GM23338 (cell line): ENCODE measurements at regions not wholly inside any gene's neighbourhood (a gene's known extent, or its start where the extent isn't known, plus 50 kb on each side); places are given as distances from the start of the nearest gene placed in this dataset.
A peak's percentile ranks its signal among the peaks of the same experiment; 100 is the strongest.

Experiments
- ATAC-seq: fragments of 200-7000 bp; cut with Tn5 transposase; 3 replicates; pipeline ENCODE4 v1.9.1; 2020
- DNase-seq: peaks from one replicate; pipeline ENCODE4 v3.0.0-alpha.2; 2015; ENCODE audit warnings: low spot score
- H2AFZ ChIP-seq: fragments of 200-600 bp; sonication (generic); 2 replicates; pipeline ENCODE4 v1.8.0; 2016; ENCODE audit warnings: antibody characterized with exemption, mild to moderate bottlenecking, moderate library complexity
- H3F3A ChIP-seq: fragments of 200-600 bp; sonication (generic); replicated peaks from 2 replicates; pipeline ENCODE4 v1.8.0; 2017; ENCODE audit warnings: antibody characterized with exemption, mixed run types, low read depth
- H3K27ac ChIP-seq: fragments of 200-600 bp; sonication (generic); 2 replicates; pipeline ENCODE4 v1.6.1; 2016; ENCODE audit warnings: low read depth
- H3K27me3 ChIP-seq: fragments of 200-600 bp; sonication (generic); 2 replicates; pipeline ENCODE4 v1.8.0; 2016; ENCODE audit warnings: mild to moderate bottlenecking, mixed run types, moderate library complexity; ENCODE audit not compliant: insufficient read depth
- H3K36me3 ChIP-seq: fragments of 200-600 bp; sonication (generic); 2 replicates; pipeline ENCODE4 v1.8.0; 2016; ENCODE audit warnings: mild to moderate bottlenecking; ENCODE audit not compliant: insufficient read depth
- H3K4me1 ChIP-seq: fragments of 200-600 bp; sonication (generic); 2 replicates; pipeline ENCODE4 v1.8.0; 2016; ENCODE audit warnings: mild to moderate bottlenecking, moderate library complexity; ENCODE audit not compliant: insufficient read depth
- H3K4me2 ChIP-seq: fragments of 200-600 bp; sonication (generic); 2 replicates; pipeline ENCODE4 v1.7.1; 2017; ENCODE audit warnings: mixed run types
- H3K4me3 ChIP-seq: fragments of 200-600 bp; sonication (generic); 2 replicates; pipeline ENCODE4 v1.6.1; 2016; ENCODE audit warnings: mixed run types
- H3K79me2 ChIP-seq: fragments of 200-600 bp; sonication (generic); replicated peaks from 2 replicates; pipeline ENCODE4 v1.8.0; 2017; ENCODE audit warnings: mild to moderate bottlenecking; ENCODE audit not compliant: insufficient read depth
- H3K9me2 ChIP-seq: fragments of 200-600 bp; sonication (generic); 2 replicates; pipeline ENCODE4 v1.8.0; 2017; ENCODE audit not compliant: insufficient read depth
- H4K20me1 ChIP-seq: fragments of 200-600 bp; sonication (generic); replicated peaks from 2 replicates; pipeline ENCODE4 v1.8.0; 2017; ENCODE audit warnings: mild to moderate bottlenecking; ENCODE audit not compliant: insufficient read depth
- H3K27ac Mint-ChIP-seq: 2 replicates; pipeline ENCODE4 v1.8.0; 2020; ENCODE audit warnings: inconsistent platforms, mild to moderate bottlenecking, moderate library complexity, mixed read lengths
- H3K27me3 Mint-ChIP-seq: 3 replicates; pipeline ENCODE4 v1.8.0; 2022; ENCODE audit warnings: low read depth, mild to moderate bottlenecking, moderate library complexity, mixed read lengths, inconsistent platforms; ENCODE audit not compliant: insufficient read depth, poor library complexity
- H3K36me3 Mint-ChIP-seq: 3 replicates; pipeline ENCODE4 v1.8.0; 2021; ENCODE audit warnings: low read depth, mild to moderate bottlenecking, inconsistent platforms, moderate library complexity, mixed read lengths
- H3K4me1 Mint-ChIP-seq: 3 replicates; pipeline ENCODE4 v1.8.0; 2020; ENCODE audit warnings: mild to moderate bottlenecking, inconsistent platforms, mixed read lengths
- H3K4me3 Mint-ChIP-seq: 3 replicates; pipeline ENCODE4 v1.8.0; 2021; ENCODE audit warnings: moderate library complexity, mild to moderate bottlenecking, inconsistent platforms, mixed read lengths
- H3K9me3 Mint-ChIP-seq: 3 replicates; pipeline ENCODE4 v1.8.0; 2020; ENCODE audit warnings: moderate library complexity, mild to moderate bottlenecking, inconsistent platforms, mixed read lengths
- CREB1 ChIP-seq: fragments of 250-450 bp; sonication (Bioruptor Pico); IDR thresholded peaks from 2 replicates; pipeline ENCODE4 v1.5.0; 2020; ENCODE audit warnings: low read depth, mild to moderate bottlenecking, moderate library complexity
- CTCF ChIP-seq, 2 experiments: fragments of 200-600 bp in 1 of 2; sonication (generic) in 1 of 2; conservative IDR thresholded peaks; 2 replicates each; pipeline versions ENCODE4 v1.5.1 to v1.6.1; 2016 to 2017; ENCODE audit warnings: antibody characterized with exemption in 2 of 2, low read depth in 2 of 2, mild to moderate bottlenecking in 2 of 2, moderate library complexity in 1 of 2
- EZH2 ChIP-seq: fragments of 200-600 bp; sonication (generic); IDR thresholded peaks from one replicate; pipeline ENCODE4 v1.8.0; 2017; ENCODE audit warnings: antibody characterized with exemption, mild to moderate bottlenecking, low read depth; ENCODE audit not compliant: unreplicated experiment
- JUNB ChIP-seq: IDR thresholded peaks from one replicate; pipeline ENCODE4 v1.6.1; 2016; ENCODE audit warnings: antibody characterized with exemption; ENCODE audit not compliant: unreplicated experiment
- REST ChIP-seq: IDR thresholded peaks from one replicate; pipeline ENCODE4 v1.6.1; 2018; ENCODE audit warnings: antibody characterized with exemption; ENCODE audit not compliant: unreplicated experiment
- STAT1 ChIP-seq: IDR thresholded peaks from one replicate; pipeline ENCODE4 v1.6.1; 2016; ENCODE audit warnings: antibody characterized with exemption; ENCODE audit not compliant: unreplicated experiment

GRCh38 chr1:218529646-218530300, 184.6 kb downstream of the TGFB2 start:
- no peak overlapping the region for H3K27ac ChIP-seq
- H2AFZ ChIP-seq, result peak overlapping the region; percentile 38; the same call in 1 of the 2 replicates
- ATAC-seq (no peak), DNase-seq (no peak)
- no peaks in the 10 kb centered on the region for H3K27me3 ChIP-seq
- H3K9me3 Mint-ChIP-seq, result no peaks in the 10 kb centered on the region
- no peaks in the 10 kb centered on the region for H3K4me1 ChIP-seq
- TF ChIP-seq CREB1 (CRISPR knock-in tag) (no peak), JUNB (no peak), CTCF (conservative IDR thresholded peaks at IDR 0.05; ENCODE audit: low read depth in 2 of 2) (no peak)
- H3K4me2 ChIP-seq, result no peak overlapping the region
- H3K36me3 Mint-ChIP-seq, result no peaks in the 10 kb centered on the region
- no peaks in the 10 kb centered on the region for H3F3A ChIP-seq
- H4K20me1 ChIP-seq, result no peaks in the 10 kb centered on the region
- no peak overlapping the region for H3K27ac Mint-ChIP-seq
- no peaks in the 10 kb centered on the region for H3K27me3 Mint-ChIP-seq
- H3K36me3 ChIP-seq, result no peaks in the 10 kb centered on the region
- H3K4me1 Mint-ChIP-seq, result peaks cover 2% of the 10 kb centered on the region; the same call in 1 of the 3 replicates
- no peak overlapping the region for H3K4me3 Mint-ChIP-seq
- no peak overlapping the region for H3K4me3 ChIP-seq
- H3K79me2 ChIP-seq, result no peaks in the 10 kb centered on the region
- no peaks in the 10 kb centered on the region; the same call in 1 of the 2 replicates for H3K9me2 ChIP-seq

- DNase-seq, result no peak
- no peaks in the 10 kb centered on the region for H4K20me1 ChIP-seq
- Mint-ChIP-seq H3K27me3 (no peaks in the 10 kb centered on the region), H3K4me3 (no peak overlapping the region), H3K27ac (no peak overlapping the region), H3K4me1 (peaks cover 2% of the 10 kb centered on the region; the same call in 1 of the 3 replicates), H3K9me3 (no peaks in the 10 kb centered on the region), H3K36me3 (no peaks in the 10 kb centered on the region)
- no peaks in the 10 kb centered on the region for H3K79me2 ChIP-seq
- ATAC-seq, result no peak
- TF ChIP-seq STAT1 (no peak), CTCF (conservative IDR thresholded peaks at IDR 0.05; ENCODE audit: low read depth in 2 of 2) (no peak), EZH2 (no peak), REST (no peak), JUNB (no peak)
- H3K4me1 ChIP-seq, result no peaks in the 10 kb centered on the region
- no peaks in the 10 kb centered on the region for H3K36me3 ChIP-seq
- H3F3A ChIP-seq, result no peaks in the 10 kb centered on the region
- H3K4me3 ChIP-seq, result no peak overlapping the region
- H3K4me2 ChIP-seq, result no peak overlapping the region
- H3K27me3 ChIP-seq, result no peaks in the 10 kb centered on the region
- no peak overlapping the region for H3K27ac ChIP-seq
- no peaks in the 10 kb centered on the region; the same call in 1 of the 2 replicates for H3K9me2 ChIP-seq
- H2AFZ ChIP-seq, result no peak overlapping the region; the same call in 1 of the 2 replicates
Measured at GRCh38 chr1:218531936-218532335, 186.8 kb downstream of the TGFB2 start.
